ENCODE measurements at regions not wholly inside any gene's neighbourhood (a gene's known extent, or its start where the extent isn't known, plus 50 kb on each side); places are given as distances from the start of the nearest gene placed in this dataset.

- POLR2A ChIA-PET = no interaction called here
- no peaks in the 10 kb centered on the region for H3K9me3 ChIP-seq (ENCODE audit: control insufficient read depth in 1 of 2, insufficient read depth in 1 of 2, low read depth in 1 of 2, low read length in 2 of 2)
- H2AFZ ChIP-seq (ENCODE audit: low read depth, low read length, poor library complexity, severe bottlenecking) = no peak overlapping the region
- H3K4me2 ChIP-seq (ENCODE audit: low read length) = no peak overlapping the region
- no peaks in the 10 kb centered on the region for H4K20me1 ChIP-seq (ENCODE audit: insufficient read depth)
- no peaks in the 10 kb centered on the region for H3K27me3 ChIP-seq (ENCODE audit: insufficient read depth, low read length)
- no peaks in the 10 kb centered on the region for H3K9me2 ChIP-seq (ENCODE audit: insufficient read depth)
- H3K9ac ChIP-seq (ENCODE audit: low read length) = no peak overlapping the region
- intact Hi-C loops (cut with micrococcal nuclease) = no loop called here
- no peak for TF ChIP-seq POLR2AphosphoS5 (IDR thresholded peaks at IDR 0.05; ENCODE audit: low read depth, low read length)
- TF ChIP-seq CEBPB (IDR thresholded peaks at IDR 0.05; ENCODE audit: low read depth) = no peak
- no peak for TF ChIP-seq POLR2A (IDR thresholded peaks at IDR 0.05; ENCODE audit: borderline replicate concordance, extremely low read depth, insufficient read depth, insufficient read length)
- no peak for TF ChIP-seq TCF7L2 (IDR thresholded peaks at IDR 0.05; ENCODE audit: borderline replicate concordance, extremely low read depth, insufficient read depth, insufficient read length)
- no peak for TF ChIP-seq SIN3A (IDR thresholded peaks at IDR 0.05; ENCODE audit: low read depth)
- no peak for TF ChIP-seq YY1 (IDR thresholded peaks at IDR 0.05; ENCODE audit: extremely low read depth, insufficient replicate concordance, low read depth, low read length)
- no peak for TF ChIP-seq ZFX (IDR thresholded peaks at IDR 0.05)
- TF ChIP-seq JUND (IDR thresholded peaks at IDR 0.05) = no peak
- no peak for TF ChIP-seq ELF1 (IDR thresholded peaks at IDR 0.05; ENCODE audit: borderline replicate concordance, low read depth)
- TF ChIP-seq CTCF (IDR thresholded peaks at IDR 0.05 in 2 of 3, conservative IDR thresholded peaks at IDR 0.05 in 1 of 3; ENCODE audit: borderline replicate concordance in 1 of 3, insufficient read depth in 1 of 3, low read depth in 2 of 3, low read length in 2 of 3) = no peak
- TF ChIP-seq FOSL1 (IDR thresholded peaks at IDR 0.05; ENCODE audit: low read depth) = no peak
- no peak overlapping the region for H3K4me3 ChIP-seq (replicated peaks in 1 of 2; ENCODE audit: low read depth in 1 of 2, low read length in 2 of 2)
- ATAC-seq (no peak), DNase-seq (ENCODE audit: low read depth, low spot score) (no peak)
- no peaks in the 10 kb centered on the region for H3K4me1 ChIP-seq (ENCODE audit: control insufficient read depth in 1 of 2, insufficient read depth in 2 of 2, low read length in 2 of 2)
- H3K27ac ChIP-seq (ENCODE audit: low read depth, low read length) = no peak overlapping the region
- CTCF ChIA-PET = no interaction called here
- BruUV-seq (replicated peaks) = no TSS peak
- RAD21 ChIA-PET (ENCODE audit: low non-redundant PET in 1 of 2, low total read pairs in 2 of 2, uncharacterized antibody in 2 of 2, unreplicated experiment in 2 of 2) = no interaction called here
- no peaks in the 10 kb centered on the region for H3K36me3 ChIP-seq (ENCODE audit: control insufficient read depth in 1 of 2, insufficient read depth in 2 of 2, low read length in 2 of 2)
- H3K79me2 ChIP-seq (ENCODE audit: insufficient read depth, low read length) = no peaks in the 10 kb centered on the region
Observed at GRCh38 chr4:34236118-34236517, 2008.2 kb downstream of the ARAP2 start.

Data from HCT116 (cell line).